Mesenchymal stem cell (in vitro differentiated cells and primary cell): ENCODE measurements at regions not wholly inside any gene's neighbourhood (a gene's known extent, or its start where the extent isn't known, plus 50 kb on each side); places are given as distances from the start of the nearest gene placed in this dataset.
"Not testable (repeated sequence)": the region's sequence is repeated elsewhere in the genome, so short reads cannot be mapped to it uniquely, and the experiment has no call there.

Experiments used
- DNase-seq: peaks from one replicate; pipeline ENCODE4 v3.0.0-alpha.2; 2013
- H2AFZ ChIP-seq: one replicate; pipeline ENCODE4 v1.6.1; 2013; ENCODE audit warnings: low read depth, mild to moderate bottlenecking, control low read depth, inconsistent platforms, low read length, moderate library complexity
- H2AK5ac ChIP-seq: 2 replicates; pipeline ENCODE4 v1.6.1; 2013; ENCODE audit warnings: low read length, moderate library complexity, mild to moderate bottlenecking, inconsistent platforms; ENCODE audit not compliant: severe bottlenecking
- H2BK120ac ChIP-seq: one replicate; pipeline ENCODE4 v1.6.1; 2013; ENCODE audit warnings: low read depth, mild to moderate bottlenecking, inconsistent platforms, low read length, moderate library complexity
- H2BK12ac ChIP-seq, 2 experiments: one replicate each; pipeline ENCODE4 v1.6.1; 2013; ENCODE audit warnings: inconsistent platforms in 2 of 2, low read length in 2 of 2, mild to moderate bottlenecking in 2 of 2, moderate library complexity in 2 of 2, control low read depth in 1 of 2
- H2BK15ac ChIP-seq: one replicate; pipeline ENCODE4 v1.6.1; 2013; ENCODE audit warnings: mild to moderate bottlenecking, low read depth, inconsistent platforms; ENCODE audit not compliant: poor library complexity, severe bottlenecking
- H2BK5ac ChIP-seq: 2 replicates; pipeline ENCODE4 v1.6.1; 2013; ENCODE audit warnings: low read depth, mild to moderate bottlenecking, low read length, control low read depth, inconsistent platforms; ENCODE audit not compliant: poor library complexity, severe bottlenecking
- H3K14ac ChIP-seq, 2 experiments: one replicate each; pipeline ENCODE4 v1.6.1; 2013; ENCODE audit warnings: inconsistent platforms in 2 of 2, low read length in 2 of 2, control low read depth in 1 of 2, mild to moderate bottlenecking in 1 of 2, moderate library complexity in 1 of 2
- H3K18ac ChIP-seq, 2 experiments: one replicate each; pipeline ENCODE4 v1.6.1; 2013; ENCODE audit warnings: inconsistent platforms in 2 of 2, low read length in 2 of 2, control low read depth in 1 of 2, low read depth in 1 of 2, mild to moderate bottlenecking in 1 of 2
- H3K23ac ChIP-seq, 2 experiments: one replicate each; pipeline ENCODE4 v1.6.1; 2013; ENCODE audit warnings: inconsistent platforms in 2 of 2, low read length in 2 of 2, mild to moderate bottlenecking in 2 of 2, moderate library complexity in 2 of 2, control low read depth in 1 of 2
- H3K27ac ChIP-seq: 2 replicates; pipeline ENCODE4 v1.5.1; 2013; ENCODE audit warnings: mild to moderate bottlenecking, moderate library complexity, low read length, control low read depth, inconsistent platforms; ENCODE audit not compliant: poor library complexity, severe bottlenecking
- H3K27me3 ChIP-seq, 2 experiments: 2 replicates each; pipeline versions ENCODE4 v1.6.1 to v1.7.0; 2013; ENCODE audit warnings: low read length in 2 of 2, mild to moderate bottlenecking in 2 of 2, moderate library complexity in 2 of 2, control low read depth in 1 of 2, inconsistent platforms in 1 of 2; ENCODE audit not compliant: control insufficient read depth in 1 of 2, insufficient read depth in 1 of 2
- H3K36me3 ChIP-seq, 2 experiments: 2 replicates each; pipeline versions ENCODE4 v1.6.1 to v1.7.0; 2013; ENCODE audit warnings: low read length in 2 of 2, control low read depth in 1 of 2, inconsistent platforms in 1 of 2, low read depth in 1 of 2, mild to moderate bottlenecking in 1 of 2; ENCODE audit not compliant: insufficient read depth in 2 of 2, control insufficient read depth in 1 of 2
- H3K4ac ChIP-seq, 2 experiments: one replicate each; pipeline ENCODE4 v1.6.1; 2013; ENCODE audit warnings: inconsistent platforms in 2 of 2, low read length in 2 of 2, mild to moderate bottlenecking in 2 of 2, moderate library complexity in 2 of 2, control low read depth in 1 of 2, low read depth in 1 of 2
- H3K4me1 ChIP-seq: 2 replicates; pipeline ENCODE4 v1.6.1; 2013; ENCODE audit warnings: low read depth, low read length, control low read depth; ENCODE audit not compliant: control insufficient read depth, insufficient read depth
- H3K4me2 ChIP-seq: 2 replicates; pipeline ENCODE4 v1.6.1; 2013; ENCODE audit warnings: low read length, mild to moderate bottlenecking, inconsistent platforms; ENCODE audit not compliant: poor library complexity, severe bottlenecking
- H3K4me3 ChIP-seq, 2 experiments: 2 replicates each; pipeline versions ENCODE4 v1.5.1 to v1.7.0; 2013; ENCODE audit warnings: low read length in 2 of 2, mild to moderate bottlenecking in 2 of 2, control low read depth in 1 of 2, low read depth in 1 of 2; ENCODE audit not compliant: insufficient read depth in 1 of 2
- H3K79me1 ChIP-seq: replicated peaks from 2 replicates; pipeline ENCODE4 v1.6.1; 2013; ENCODE audit warnings: mild to moderate bottlenecking, control low read depth, low read length, inconsistent platforms; ENCODE audit not compliant: poor library complexity, severe bottlenecking
- H3K9ac ChIP-seq: 2 replicates; pipeline ENCODE4 v1.7.0; 2013; ENCODE audit warnings: mild to moderate bottlenecking, low read length, moderate library complexity
- H3K9me3 ChIP-seq: 2 replicates; pipeline ENCODE4 v1.7.0; 2013; ENCODE audit warnings: mild to moderate bottlenecking, low read length; ENCODE audit not compliant: control insufficient read depth
- H4K8ac ChIP-seq: one replicate; pipeline ENCODE4 v1.6.1; 2013; ENCODE audit warnings: inconsistent platforms, mild to moderate bottlenecking, low read length, moderate library complexity
- H4K91ac ChIP-seq: one replicate; pipeline ENCODE4 v1.6.1; 2013; ENCODE audit warnings: mild to moderate bottlenecking, low read length, inconsistent platforms
- WGBS: methylation state at CpG from one replicate; pipeline ENCODE4 v1.1.7; 2013; ENCODE audit warnings: mixed read lengths; 5-methylcytosine and 5-hydroxymethylcytosine counted together

GRCh38 chr5:177857642-177858200 is 75.0 kb upstream of the FAM153A start:
- H3K18ac ChIP-seq, H2BK120ac ChIP-seq, H3K4me3 ChIP-seq, H3K79me1 ChIP-seq, H3K36me3 ChIP-seq, H3K9me3 ChIP-seq, DNase-seq, H2BK5ac ChIP-seq, H2AFZ ChIP-seq, H2AK5ac ChIP-seq, H3K27me3 ChIP-seq, H3K27ac ChIP-seq, H2BK15ac ChIP-seq, H3K23ac ChIP-seq, H3K14ac ChIP-seq, H2BK12ac ChIP-seq, H4K8ac ChIP-seq, H3K4ac ChIP-seq, H3K4me1 ChIP-seq, H3K4me2 ChIP-seq, H4K91ac ChIP-seq, H3K9ac ChIP-seq: not testable (repeated sequence)
- WGBS = no CpG with 5 or more reads among the region's 8 CpGs

GRCh38 chr5:177856474-177856873 is 73.8 kb upstream of the FAM153A start:
- not testable (repeated sequence) for H3K9ac ChIP-seq, H3K4ac ChIP-seq, H2AK5ac ChIP-seq, H3K14ac ChIP-seq, H2BK120ac ChIP-seq, H3K18ac ChIP-seq, H3K4me1 ChIP-seq, H3K4me2 ChIP-seq, H3K79me1 ChIP-seq, H3K36me3 ChIP-seq, H2AFZ ChIP-seq, H2BK12ac ChIP-seq, H3K27ac ChIP-seq, H4K8ac ChIP-seq, H2BK5ac ChIP-seq, H3K4me3 ChIP-seq, H3K23ac ChIP-seq, H4K91ac ChIP-seq, H3K27me3 ChIP-seq, DNase-seq, H2BK15ac ChIP-seq, H3K9me3 ChIP-seq
- no CpG with 5 or more reads among the region's 2 CpGs for WGBS

GRCh38 chr5:177847914-177848313 is 65.2 kb upstream of the FAM153A start:
- H3K9ac ChIP-seq, H3K27me3 ChIP-seq, H3K36me3 ChIP-seq, H2AK5ac ChIP-seq, H2BK5ac ChIP-seq, H3K79me1 ChIP-seq, H2BK12ac ChIP-seq, H3K4me1 ChIP-seq, H3K9me3 ChIP-seq, H3K23ac ChIP-seq, DNase-seq, H3K14ac ChIP-seq, H2BK120ac ChIP-seq, H3K18ac ChIP-seq, H4K91ac ChIP-seq, H3K4me2 ChIP-seq, H3K4me3 ChIP-seq, H2BK15ac ChIP-seq, H4K8ac ChIP-seq, H3K4ac ChIP-seq, H2AFZ ChIP-seq, H3K27ac ChIP-seq: not testable (repeated sequence)
- WGBS = 100% methylated on average over 2 of the region's 7 CpGs

GRCh38 chr5:177846598-177846997 is 63.9 kb upstream of the FAM153A start:
- not testable (repeated sequence) for H3K36me3 ChIP-seq, DNase-seq, H3K27me3 ChIP-seq, H3K23ac ChIP-seq, H3K9me3 ChIP-seq, H3K14ac ChIP-seq, H3K27ac ChIP-seq, H3K4me3 ChIP-seq, H3K4me1 ChIP-seq, H4K8ac ChIP-seq, H2BK15ac ChIP-seq, H2BK120ac ChIP-seq, H4K91ac ChIP-seq, H3K4ac ChIP-seq, H3K79me1 ChIP-seq, H3K18ac ChIP-seq, H2BK5ac ChIP-seq, H2BK12ac ChIP-seq, H2AFZ ChIP-seq, H3K9ac ChIP-seq, H2AK5ac ChIP-seq, H3K4me2 ChIP-seq
- no CpG with 5 or more reads among the region's 5 CpGs for WGBS
